KMS-11 (cell line): ENCODE measurements at regions not wholly inside any gene's neighbourhood (a gene's known extent, or its start where the extent isn't known, plus 50 kb on each side); places are given as distances from the start of the nearest gene placed in this dataset.

ENCODE experiments used
- H2AFZ ChIP-seq: fragments of 200-600 bp; sonication (generic); 2 replicates; pipeline ENCODE4 v1.6.1; 2016; ENCODE audit warnings: antibody characterized with exemption, mixed run types, low read depth
- H3K27ac ChIP-seq: fragments of 200-600 bp; sonication (generic); 2 replicates; pipeline ENCODE4 v1.6.1; 2016; ENCODE audit warnings: mild to moderate bottlenecking, mixed run types
- H3K27me3 ChIP-seq: fragments of 200-600 bp; sonication (generic); 2 replicates; pipeline ENCODE4 v1.6.1; 2017; ENCODE audit warnings: mild to moderate bottlenecking, low read depth, mixed run types, moderate library complexity; ENCODE audit not compliant: insufficient read depth
- H3K36me3 ChIP-seq: fragments of 200-600 bp; sonication (generic); 2 replicates; pipeline ENCODE4 v1.6.1; 2017; ENCODE audit warnings: mild to moderate bottlenecking, mixed run types; ENCODE audit not compliant: insufficient read depth
- H3K4me1 ChIP-seq: fragments of 200-600 bp; sonication (generic); 2 replicates; pipeline ENCODE4 v1.6.1; 2016; ENCODE audit warnings: mild to moderate bottlenecking, low read depth, mixed run types; ENCODE audit not compliant: poor library complexity, severe bottlenecking
- H3K4me2 ChIP-seq: fragments of 200-600 bp; sonication (generic); 2 replicates; pipeline ENCODE4 v1.7.0; 2016; ENCODE audit warnings: mild to moderate bottlenecking, mixed run types
- H3K4me3 ChIP-seq: fragments of 200-600 bp; sonication (generic); IDR thresholded peaks from 2 replicates; pipeline ENCODE4 v1.6.1; 2017; ENCODE audit warnings: low read depth, low read length, mixed read lengths; ENCODE audit not compliant: insufficient read depth
- H3K79me2 ChIP-seq: fragments of 200-600 bp; sonication (generic); 2 replicates; pipeline ENCODE4 v1.6.1; 2016; ENCODE audit warnings: low read depth, mixed run types; ENCODE audit not compliant: insufficient read depth
- H3K9ac ChIP-seq: fragments of 200-600 bp; sonication (generic); 2 replicates; pipeline ENCODE4 v1.6.1; 2016; ENCODE audit warnings: mild to moderate bottlenecking, mixed run types
- H4K20me1 ChIP-seq: fragments of 200-600 bp; sonication (generic); 2 replicates; pipeline ENCODE4 v1.6.1; 2016; ENCODE audit warnings: mild to moderate bottlenecking, mixed run types; ENCODE audit not compliant: insufficient read depth
- TF ChIP-seq, protein P1 (sequence below): fragments of 200-600 bp; sonication (generic); conservative IDR thresholded peaks from 2 replicates; pipeline ENCODE4 v1.6.1; 2017; ENCODE audit warnings: low read depth, mild to moderate bottlenecking, antibody characterized with exemption, low read length, moderate library complexity, mixed read lengths

DNA sequence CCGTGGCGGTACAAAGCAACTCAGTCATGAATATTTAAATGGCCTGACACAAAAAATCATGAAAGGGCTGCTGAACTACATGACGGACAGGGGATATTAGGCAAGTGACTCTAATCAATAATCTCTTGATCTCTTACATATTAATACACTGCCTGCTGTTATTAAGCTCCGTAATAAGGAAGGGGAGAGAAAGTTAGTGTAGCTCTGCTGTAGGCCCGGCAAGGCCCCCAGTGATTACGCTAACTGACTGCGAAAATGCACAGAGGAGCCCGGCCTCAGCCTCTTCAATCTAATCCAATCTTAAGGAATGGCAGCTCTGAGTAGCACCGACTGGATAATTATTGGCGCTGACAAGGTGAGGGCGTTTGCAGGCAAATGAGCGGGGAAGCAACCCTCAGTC, 583.5 kb upstream of the MKI67 start:
- H3K27me3 ChIP-seq = no peaks in the 10 kb centered on the region
- H4K20me1 ChIP-seq = no peaks in the 10 kb centered on the region
- TF ChIP-seq, protein P1, sequence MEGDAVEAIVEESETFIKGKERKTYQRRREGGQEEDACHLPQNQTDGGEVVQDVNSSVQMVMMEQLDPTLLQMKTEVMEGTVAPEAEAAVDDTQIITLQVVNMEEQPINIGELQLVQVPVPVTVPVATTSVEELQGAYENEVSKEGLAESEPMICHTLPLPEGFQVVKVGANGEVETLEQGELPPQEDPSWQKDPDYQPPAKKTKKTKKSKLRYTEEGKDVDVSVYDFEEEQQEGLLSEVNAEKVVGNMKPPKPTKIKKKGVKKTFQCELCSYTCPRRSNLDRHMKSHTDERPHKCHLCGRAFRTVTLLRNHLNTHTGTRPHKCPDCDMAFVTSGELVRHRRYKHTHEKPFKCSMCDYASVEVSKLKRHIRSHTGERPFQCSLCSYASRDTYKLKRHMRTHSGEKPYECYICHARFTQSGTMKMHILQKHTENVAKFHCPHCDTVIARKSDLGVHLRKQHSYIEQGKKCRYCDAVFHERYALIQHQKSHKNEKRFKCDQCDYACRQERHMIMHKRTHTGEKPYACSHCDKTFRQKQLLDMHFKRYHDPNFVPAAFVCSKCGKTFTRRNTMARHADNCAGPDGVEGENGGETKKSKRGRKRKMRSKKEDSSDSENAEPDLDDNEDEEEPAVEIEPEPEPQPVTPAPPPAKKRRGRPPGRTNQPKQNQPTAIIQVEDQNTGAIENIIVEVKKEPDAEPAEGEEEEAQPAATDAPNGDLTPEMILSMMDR = no peak
- H3K9ac ChIP-seq = no peak overlapping the region
- no peak overlapping the region for H3K27ac ChIP-seq
- no peak overlapping the region for H3K4me3 ChIP-seq
- H3K4me2 ChIP-seq = no peak overlapping the region
- H2AFZ ChIP-seq = no peak overlapping the region
- H3K36me3 ChIP-seq = no peaks in the 10 kb centered on the region
- H3K4me1 ChIP-seq = no peaks in the 10 kb centered on the region
- H3K79me2 ChIP-seq = no peaks in the 10 kb centered on the region

DNA sequence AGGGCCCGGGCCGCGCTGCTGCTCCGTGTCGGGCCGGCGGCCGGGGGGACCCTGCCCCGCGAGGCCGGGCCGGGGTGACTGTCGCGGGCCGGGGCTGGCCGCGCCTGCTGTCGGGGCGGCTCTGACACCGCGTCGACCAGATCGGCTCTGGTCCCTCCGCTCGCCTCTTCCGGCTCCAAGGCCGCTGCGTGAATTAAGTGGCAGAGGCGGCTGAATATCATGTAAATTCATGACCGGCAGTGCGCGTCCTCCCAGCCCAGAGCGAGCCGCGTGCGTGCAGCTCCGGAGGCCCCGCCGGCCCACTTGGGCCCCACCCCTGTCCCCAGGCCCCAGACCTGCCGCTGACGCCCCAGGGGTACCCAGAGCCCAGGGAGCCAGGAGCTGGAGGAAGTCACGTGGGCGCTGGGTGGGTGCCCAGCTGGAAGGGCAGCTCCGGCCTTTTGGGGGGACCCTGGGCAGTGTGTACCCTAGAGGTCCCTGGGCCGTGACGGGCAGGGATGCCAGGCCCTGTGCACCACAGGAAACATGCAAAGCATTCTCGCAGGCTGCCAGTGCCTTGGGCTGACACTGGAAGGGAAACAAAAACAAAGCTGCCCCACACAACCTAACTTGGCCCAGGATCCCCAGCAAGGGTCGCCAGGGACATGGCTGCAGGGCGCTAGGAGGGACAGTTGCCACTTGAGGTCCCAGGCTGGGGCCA, 584.0 kb upstream of the MKI67 start:
- Histone ChIP-seq H3K4me3 (no peak overlapping the region), H3K36me3 (no peaks in the 10 kb centered on the region), H4K20me1 (no peaks in the 10 kb centered on the region), H2AFZ (no peak overlapping the region), H3K4me2 (no peak overlapping the region), H3K27ac (no peak overlapping the region), H3K9ac (no peak overlapping the region), H3K27me3 (no peaks in the 10 kb centered on the region), H3K79me2 (no peaks in the 10 kb centered on the region), H3K4me1 (no peaks in the 10 kb centered on the region)
- TF ChIP-seq, protein P1 = no peak

DNA sequence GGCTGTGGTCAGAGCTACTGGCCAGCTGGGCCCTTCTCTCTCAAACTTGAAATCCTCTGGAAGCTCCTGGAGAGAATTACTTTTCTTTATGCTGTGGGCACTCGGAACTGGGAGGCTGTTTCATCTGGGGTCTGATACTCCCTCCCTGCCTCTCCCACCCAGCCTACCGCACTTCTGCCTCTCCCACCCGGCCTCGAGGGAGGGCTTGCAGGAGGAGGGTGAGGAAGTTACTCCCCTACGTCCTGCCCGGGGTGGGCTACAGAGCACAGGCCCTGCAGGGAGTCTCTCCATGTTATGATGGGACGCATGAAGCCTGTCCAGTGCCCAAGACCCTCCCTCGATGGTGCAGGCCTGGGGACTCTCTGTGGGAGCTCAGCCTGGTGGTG, 584.6 kb upstream of the MKI67 start:
- Histone ChIP-seq H2AFZ (no peak overlapping the region), H3K27ac (no peak overlapping the region), H3K9ac (no peak overlapping the region), H3K36me3 (no peaks in the 10 kb centered on the region), H3K27me3 (no peaks in the 10 kb centered on the region), H3K4me2 (no peak overlapping the region), H3K4me1 (no peaks in the 10 kb centered on the region), H4K20me1 (no peaks in the 10 kb centered on the region), H3K4me3 (no peak overlapping the region), H3K79me2 (no peaks in the 10 kb centered on the region)
- TF ChIP-seq, protein P1 = no peak

DNA sequence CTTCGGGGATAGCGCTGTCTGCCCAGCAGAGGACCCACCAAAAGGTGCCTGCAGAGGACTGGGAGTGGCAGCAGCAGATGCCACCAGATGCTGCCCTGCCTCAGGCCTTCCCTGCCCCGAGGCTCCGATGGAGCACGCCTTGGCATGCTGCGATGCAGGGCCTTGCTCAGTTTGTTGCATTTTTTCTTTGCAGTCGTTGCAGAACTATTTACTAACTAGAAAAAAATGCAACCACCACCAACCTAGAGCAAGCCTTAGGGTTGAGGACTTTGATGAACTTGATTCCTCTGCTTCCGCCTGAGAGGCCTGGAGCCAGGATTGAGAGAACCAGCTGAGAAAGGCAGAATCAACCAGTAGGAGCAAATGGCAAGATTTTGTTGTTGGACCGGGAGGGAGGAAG, 585.6 kb upstream of the MKI67 start:
- Histone ChIP-seq H3K4me3 (no peak overlapping the region), H3K36me3 (no peaks in the 10 kb centered on the region), H3K4me1 (no peaks in the 10 kb centered on the region), H3K9ac (no peak overlapping the region), H3K27me3 (no peaks in the 10 kb centered on the region), H2AFZ (no peak overlapping the region), H4K20me1 (no peaks in the 10 kb centered on the region), H3K79me2 (no peaks in the 10 kb centered on the region), H3K4me2 (no peak overlapping the region), H3K27ac (no peak overlapping the region)
- TF ChIP-seq, protein P1 = no peak
